Uterus (tissue), 3 donors: ENCODE measurements at regions not wholly inside any gene's neighbourhood (a gene's known extent, or its start where the extent isn't known, plus 50 kb on each side); places are given as distances from the start of the nearest gene placed in this dataset.

Experiments
- DNase-seq, 2 donors: peaks; one replicate each; pipeline ENCODE4 v3.0.0-alpha.2; 2019 to 2020
- H3K27ac ChIP-seq, 2 donors: fragments of 200-600 bp; sonication (generic); 1 replicate in 1 of 2; 2 replicates in 1 of 2; pipeline ENCODE4 v1.5.1; 2016 to 2018
- H3K27me3 ChIP-seq, 2 donors: fragments of 200-600 bp; sonication (generic); one replicate each; pipeline ENCODE4 v1.5.1; 2018 to 2019; ENCODE audit warnings: control low read depth in 1 of 2
- H3K36me3 ChIP-seq, 2 donors: fragments of 200-600 bp; sonication (generic); one replicate each; pipeline ENCODE4 v1.5.1; 2019; ENCODE audit warnings: control low read depth in 1 of 2
- H3K4me1 ChIP-seq, 2 donors: fragments of 200-600 bp; sonication (generic); one replicate each; pipeline ENCODE4 v1.5.1; 2018 to 2019; ENCODE audit warnings: control low read depth in 1 of 2
- H3K4me3 ChIP-seq, 2 donors: fragments of 200-600 bp; sonication (generic); 1 replicate in 1 of 2; 2 replicates in 1 of 2; pipeline ENCODE4 v1.5.1; 2018 to 2019; ENCODE audit warnings: mild to moderate bottlenecking in 1 of 2
- H3K9me3 ChIP-seq, 2 donors: fragments of 200-600 bp; sonication (generic); one replicate each; pipeline ENCODE4 v1.5.1; 2019; ENCODE audit warnings: control low read depth in 1 of 2
- CTCF ChIP-seq, 4 experiments: fragments of 200-600 bp in 2 of 4; fragments of 450-650 bp in 2 of 4; sonication (generic) in 2 of 4; IDR thresholded peaks; one replicate each; pipeline ENCODE4 v1.5.1; 2016 to 2019; ENCODE audit warnings: antibody characterized with exemption in 4 of 4, mild to moderate bottlenecking in 2 of 4, moderate library complexity in 1 of 4
- POLR2A ChIP-seq, 2 donors: fragments of 450-650 bp; IDR thresholded peaks; one replicate each; pipeline ENCODE4 v1.6.1; 2016; ENCODE audit warnings: antibody characterized with exemption in 2 of 2, mild to moderate bottlenecking in 1 of 2, moderate library complexity in 1 of 2
- intact Hi-C: fragments of 100-400 bp; cut with DNase I; formaldehyde crosslinking; loops from one replicate; pipeline ENCODE4 v1.15.1; 2023; ENCODE audit warnings: low total_unique reads
- donor health status: DM: yes; HTN: yes; CAD: no.

GRCh38 chr7:156474241-156474743, 166.3 kb upstream of the RNF32 start:
- no peak for DNase-seq
- intact Hi-C loops: no loop called here

DNA sequence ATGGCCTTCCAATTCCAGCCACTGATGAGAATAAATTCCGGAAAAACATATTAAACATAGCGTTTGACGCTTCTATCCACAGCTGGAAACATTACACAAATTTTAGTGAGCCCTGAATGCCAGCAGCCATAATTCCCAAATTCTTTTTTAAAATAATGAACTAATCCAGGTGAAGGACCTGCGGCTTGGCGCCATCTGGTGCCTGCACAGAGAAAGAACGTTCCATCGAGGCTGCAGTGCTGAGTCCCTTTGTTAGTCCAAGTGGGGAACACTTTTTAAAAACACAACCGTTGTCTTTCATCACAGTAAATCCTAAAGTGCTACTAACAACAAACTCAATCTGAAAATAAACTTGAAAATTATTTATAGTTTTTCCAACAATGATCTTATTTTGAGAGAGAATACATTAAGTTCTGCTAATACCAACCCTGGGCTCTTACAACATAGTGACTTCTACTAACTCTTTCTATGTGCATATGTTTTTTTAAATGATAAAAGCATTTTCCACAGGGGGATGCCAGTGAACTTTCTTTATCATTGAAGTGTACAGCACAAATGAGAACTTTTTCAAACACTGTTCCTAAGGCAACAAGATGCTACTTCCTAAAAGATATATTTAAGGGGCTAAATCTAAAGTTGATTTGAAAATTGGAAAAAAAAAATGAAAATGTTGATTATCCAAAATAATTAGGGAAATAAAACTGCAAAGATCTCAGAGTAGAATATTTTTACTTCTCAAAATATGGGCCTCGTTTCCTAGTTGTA, 166.9 kb upstream of the RNF32 start:
- no peak for TF ChIP-seq POLR2A (IDR thresholded peaks at IDR 0.05)
- TF ChIP-seq CTCF (IDR thresholded peaks at IDR 0.05): peak; percentile 4 to 33 (median 26)
- no peaks in the 10 kb centered on the region for H3K4me1 ChIP-seq
- no peak overlapping the region for H3K27ac ChIP-seq
- H3K4me3 ChIP-seq: no peak overlapping the region
- no peaks in the 10 kb centered on the region for H3K9me3 ChIP-seq
- DNase-seq: no peak
- no peaks in the 10 kb centered on the region for H3K27me3 ChIP-seq
- H3K36me3 ChIP-seq: no peaks in the 10 kb centered on the region
- intact Hi-C loops: no loop called here

More at GRCh38 chr7:156474241-156474743, 166.3 kb upstream of the RNF32 start:
- no peak overlapping the region for H3K27ac ChIP-seq
- no peak overlapping the region for H3K4me3 ChIP-seq
- no peaks in the 10 kb centered on the region for H3K9me3 ChIP-seq
- no peaks in the 10 kb centered on the region for H3K4me1 ChIP-seq
- H3K36me3 ChIP-seq: no peaks in the 10 kb centered on the region
- no peaks in the 10 kb centered on the region for H3K27me3 ChIP-seq
- TF ChIP-seq POLR2A (IDR thresholded peaks at IDR 0.05): no peak
- no peak for TF ChIP-seq CTCF (IDR thresholded peaks at IDR 0.05)

DNA sequence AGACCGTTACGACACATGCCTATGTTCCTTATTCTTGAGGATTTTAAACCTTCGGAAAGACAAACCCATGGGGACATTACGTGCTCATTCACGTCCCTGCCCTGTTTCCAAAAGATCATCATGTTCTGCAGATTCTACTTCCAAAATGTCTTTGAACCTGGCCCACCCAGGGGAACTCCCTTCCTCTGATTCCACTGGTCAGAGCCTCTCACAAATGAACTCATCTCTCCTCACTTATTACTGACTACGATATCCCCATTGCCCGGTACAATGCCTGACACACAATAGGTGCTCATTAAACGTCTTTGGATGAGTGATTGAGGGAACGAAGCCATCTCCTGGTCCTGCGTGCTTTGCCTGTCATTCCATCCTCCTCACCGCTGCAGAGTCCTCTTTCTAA, 168.3 kb upstream of the RNF32 start:
- Histone ChIP-seq H3K4me3 (no peak overlapping the region), H3K27ac (no peak overlapping the region), H3K36me3 (no peaks in the 10 kb centered on the region), H3K9me3 (no peaks in the 10 kb centered on the region), H3K4me1 (no peaks in the 10 kb centered on the region), H3K27me3 (no peaks in the 10 kb centered on the region)
- DNase-seq: no peak
- TF ChIP-seq POLR2A (IDR thresholded peaks at IDR 0.05) (no peak), CTCF (IDR thresholded peaks at IDR 0.05) (no peak)
- intact Hi-C loops: no loop called here

DNA sequence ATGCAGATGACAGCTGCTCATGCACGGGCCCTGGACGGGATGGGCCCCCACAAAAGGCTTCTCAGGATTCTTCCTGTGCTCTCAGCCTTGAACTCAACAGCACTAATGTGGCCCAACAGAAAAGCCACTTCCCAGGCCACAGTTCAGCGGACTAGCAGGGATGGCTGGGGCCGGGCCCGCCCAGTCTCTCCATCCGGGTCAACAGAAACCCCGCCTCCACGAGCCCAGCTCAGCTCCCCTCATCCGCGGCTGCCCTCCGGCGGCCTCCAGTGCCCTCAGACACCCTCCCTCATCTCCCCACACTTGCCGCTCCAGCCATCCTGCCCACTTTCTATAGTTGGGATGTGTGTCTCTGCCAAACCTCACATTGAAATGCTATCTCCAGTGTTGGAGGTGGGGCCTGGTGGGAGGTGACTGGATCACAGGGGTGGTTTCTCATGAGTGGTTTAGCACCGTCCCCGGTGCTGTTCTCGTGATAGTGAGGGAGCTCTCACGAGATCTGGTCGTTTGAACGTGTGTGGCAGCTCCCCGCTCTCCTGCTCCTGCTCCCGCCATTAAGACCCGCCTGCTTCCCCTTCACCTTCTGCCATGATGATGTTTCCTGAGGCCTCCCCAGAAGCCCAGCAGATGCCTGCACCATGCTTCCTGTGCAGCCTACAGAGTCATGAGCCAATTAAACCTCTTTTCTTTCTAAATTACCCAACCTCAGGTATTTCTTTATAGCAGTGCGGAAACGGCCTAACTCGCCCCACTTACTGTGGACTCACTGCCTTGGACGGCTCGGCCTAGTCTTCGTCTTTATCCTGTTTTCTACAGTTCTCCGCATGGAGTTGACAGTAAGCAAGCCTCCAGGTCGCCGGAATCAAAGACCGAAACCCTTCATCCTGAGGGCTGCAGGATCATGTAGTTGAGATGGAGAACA, 169.9 kb upstream of the RNF32 start:
- DNase-seq: no peak
- no peaks in the 10 kb centered on the region for H3K36me3 ChIP-seq
- H3K9me3 ChIP-seq: no peaks in the 10 kb centered on the region
- H3K27me3 ChIP-seq: no peaks in the 10 kb centered on the region
- intact Hi-C loops: no loop called here
- no peak overlapping the region for H3K27ac ChIP-seq
- H3K4me3 ChIP-seq: no peak overlapping the region
- TF ChIP-seq CTCF (IDR thresholded peaks at IDR 0.05) (no peak), POLR2A (IDR thresholded peaks at IDR 0.05) (no peak)
- no peaks in the 10 kb centered on the region for H3K4me1 ChIP-seq
